Testis (tissue), 2 donors: ENCODE measurements at regions not wholly inside any gene's neighbourhood (a gene's known extent, or its start where the extent isn't known, plus 50 kb on each side); places are given as distances from the start of the nearest gene placed in this dataset.
"Not testable (repeated sequence)": the region's sequence is repeated elsewhere in the genome, so short reads cannot be mapped to it uniquely, and the experiment has no call there.

Experiments used
- DNase-seq: peaks from one replicate; pipeline ENCODE4 v3.0.0-alpha.2; 2019
- H3K27ac ChIP-seq, 2 donors: fragments of 200-600 bp; sonication (generic); one replicate each; pipeline ENCODE4 v1.5.1; 2019
- H3K27me3 ChIP-seq: fragments of 200-600 bp; sonication (generic); one replicate; pipeline ENCODE4 v1.5.1; 2019
- H3K36me3 ChIP-seq: fragments of 200-600 bp; sonication (generic); one replicate; pipeline ENCODE4 v1.5.1; 2017; ENCODE audit warnings: low read depth; ENCODE audit errors: missing control alignments
- H3K4me1 ChIP-seq: fragments of 200-600 bp; sonication (generic); one replicate; pipeline ENCODE4 v1.5.1; 2019
- H3K4me3 ChIP-seq, 2 donors: fragments of 200-600 bp; sonication (generic); one replicate each; pipeline ENCODE4 v1.5.1; 2017 to 2019
- H3K9me3 ChIP-seq: fragments of 200-600 bp; sonication (generic); one replicate; pipeline ENCODE4 v1.5.1; 2017
- POLR2A ChIP-seq: fragments of 450-650 bp; IDR thresholded peaks from one replicate; pipeline ENCODE4 v1.6.1; 2017; ENCODE audit warnings: antibody characterized with exemption, mild to moderate bottlenecking, moderate library complexity
- WGBS, 2 donors: methylation state at CpG; one replicate each; pipeline ENCODE4 v1.1.5; 2018; 5-methylcytosine and 5-hydroxymethylcytosine counted together
- intact Hi-C: fragments of 100-400 bp; cut with DNase I; formaldehyde crosslinking; loops from one replicate; pipeline ENCODE4 v1.15.1; 2023; ENCODE audit warnings: low total_unique reads
- TF ChIP-seq, protein P1 (sequence below), 3 experiments: fragments of 450-650 bp in 2 of 3; fragments of 200-600 bp in 1 of 3; sonication (generic) in 1 of 3; IDR thresholded peaks; one replicate each; pipeline ENCODE4 v1.5.1; 2016 to 2019; ENCODE audit warnings: antibody characterized with exemption in 3 of 3, mild to moderate bottlenecking in 2 of 3, moderate library complexity in 1 of 3

DNA sequence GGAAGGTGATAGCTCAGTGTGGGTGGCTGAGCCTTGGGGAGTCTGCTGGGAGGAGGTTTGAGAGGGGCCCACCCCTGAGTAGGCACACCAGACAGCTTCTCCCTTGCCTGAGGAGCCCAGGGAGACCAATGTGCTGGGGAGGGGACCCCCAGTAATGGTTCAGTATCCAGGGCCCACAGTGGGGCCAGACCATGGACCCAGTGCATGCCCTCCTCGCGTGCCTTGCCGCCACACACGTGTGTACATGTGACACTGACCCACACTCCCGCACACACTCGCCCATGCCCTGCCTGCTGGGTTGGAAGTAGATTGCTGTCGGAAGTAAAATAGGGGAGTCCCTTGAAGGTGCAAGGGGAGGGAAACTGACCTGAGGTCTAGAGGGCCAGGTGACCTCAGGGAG lies 184.3 kb downstream of the TBC1D2B start:
- H3K27me3 ChIP-seq, intact Hi-C loops, DNase-seq, H3K4me1 ChIP-seq, H3K9me3 ChIP-seq, H3K4me3 ChIP-seq, H3K27ac ChIP-seq, H3K36me3 ChIP-seq: not testable (repeated sequence)
- WGBS, 2 donors = 95 to 100% methylated on average over 7 of the region's 7 CpGs

GRCh38 chr15:77892335-77892734 lies 185.2 kb downstream of the TBC1D2B start:
- H3K9me3 ChIP-seq = no peaks in the 10 kb centered on the region
- WGBS, 2 donors = 75 to 83% methylated on average over 3 of the region's 3 CpGs
- H3K4me1 ChIP-seq = no peaks in the 10 kb centered on the region
- intact Hi-C loops = no loop called here
- no peak overlapping the region for H3K27ac ChIP-seq
- H3K36me3 ChIP-seq = no peaks in the 10 kb centered on the region
- DNase-seq = no peak
- TF ChIP-seq, protein P1, sequence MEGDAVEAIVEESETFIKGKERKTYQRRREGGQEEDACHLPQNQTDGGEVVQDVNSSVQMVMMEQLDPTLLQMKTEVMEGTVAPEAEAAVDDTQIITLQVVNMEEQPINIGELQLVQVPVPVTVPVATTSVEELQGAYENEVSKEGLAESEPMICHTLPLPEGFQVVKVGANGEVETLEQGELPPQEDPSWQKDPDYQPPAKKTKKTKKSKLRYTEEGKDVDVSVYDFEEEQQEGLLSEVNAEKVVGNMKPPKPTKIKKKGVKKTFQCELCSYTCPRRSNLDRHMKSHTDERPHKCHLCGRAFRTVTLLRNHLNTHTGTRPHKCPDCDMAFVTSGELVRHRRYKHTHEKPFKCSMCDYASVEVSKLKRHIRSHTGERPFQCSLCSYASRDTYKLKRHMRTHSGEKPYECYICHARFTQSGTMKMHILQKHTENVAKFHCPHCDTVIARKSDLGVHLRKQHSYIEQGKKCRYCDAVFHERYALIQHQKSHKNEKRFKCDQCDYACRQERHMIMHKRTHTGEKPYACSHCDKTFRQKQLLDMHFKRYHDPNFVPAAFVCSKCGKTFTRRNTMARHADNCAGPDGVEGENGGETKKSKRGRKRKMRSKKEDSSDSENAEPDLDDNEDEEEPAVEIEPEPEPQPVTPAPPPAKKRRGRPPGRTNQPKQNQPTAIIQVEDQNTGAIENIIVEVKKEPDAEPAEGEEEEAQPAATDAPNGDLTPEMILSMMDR (IDR thresholded peaks at IDR 0.05) = no peak
- no peak for TF ChIP-seq POLR2A
- no peak overlapping the region for H3K4me3 ChIP-seq
- H3K27me3 ChIP-seq = no peaks in the 10 kb centered on the region

DNA sequence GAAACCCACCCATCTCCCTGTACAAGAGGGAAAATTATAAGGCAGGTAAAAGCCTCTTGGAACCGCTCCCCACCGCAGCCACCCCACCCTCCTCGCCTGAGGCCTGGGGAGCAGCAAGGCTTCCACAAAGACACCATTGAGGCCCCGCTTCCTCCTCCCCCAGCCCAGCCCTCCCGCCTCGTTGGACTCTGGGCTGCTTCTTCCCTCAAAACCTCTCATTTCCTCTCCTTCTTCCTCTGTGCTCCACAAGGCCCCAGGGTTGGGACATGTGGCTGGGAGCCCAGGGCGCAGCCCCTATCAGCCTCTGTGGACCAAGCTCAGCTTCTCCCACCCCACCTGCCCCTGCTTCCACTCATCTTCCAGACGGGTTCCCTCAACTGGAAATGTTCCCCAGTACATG lies 185.6 kb downstream of the TBC1D2B start:
- 79 to 82% methylated on average over 8 of the region's 8 CpGs for WGBS, 2 donors
- not testable (repeated sequence) for DNase-seq

GRCh38 chr15:77890911-77891801 lies 186.4 kb downstream of the TBC1D2B start:
- H3K9me3 ChIP-seq, intact Hi-C loops, H3K27ac ChIP-seq, H3K4me1 ChIP-seq, H3K36me3 ChIP-seq, DNase-seq, H3K4me3 ChIP-seq, H3K27me3 ChIP-seq: not testable (repeated sequence)
- 8 to 40% methylated on average over 2 to 12 of the region's 20 CpGs for WGBS, 2 donors

More for the DNA sequence above, 185.6 kb downstream of the TBC1D2B start:
- H3K27ac ChIP-seq, H3K36me3 ChIP-seq, H3K4me3 ChIP-seq, H3K27me3 ChIP-seq, intact Hi-C loops, H3K9me3 ChIP-seq, H3K4me1 ChIP-seq: not testable (repeated sequence)

- H3K36me3 ChIP-seq, H3K27me3 ChIP-seq, H3K9me3 ChIP-seq, H3K4me1 ChIP-seq, H3K27ac ChIP-seq, H3K4me3 ChIP-seq, DNase-seq, intact Hi-C loops: not testable (repeated sequence)
- 82 to 89% methylated on average over 12 to 15 of the region's 15 CpGs for WGBS, 2 donors
Observed at GRCh38 chr15:77889828-77890725, 187.4 kb downstream of the TBC1D2B start.

- WGBS, 2 donors = 75 to 84% methylated on average over 16 to 17 of the region's 17 CpGs
- intact Hi-C loops = no loop called here
- H3K27me3 ChIP-seq = no peaks in the 10 kb centered on the region
- H3K27ac ChIP-seq = no peak overlapping the region
- H3K4me1 ChIP-seq = no peaks in the 10 kb centered on the region
- DNase-seq = no peak
- H3K9me3 ChIP-seq = no peaks in the 10 kb centered on the region
- H3K36me3 ChIP-seq = no peaks in the 10 kb centered on the region
- TF ChIP-seq POLR2A = no peak
- TF ChIP-seq, protein P1 (IDR thresholded peaks at IDR 0.05) = no peak
- no peak overlapping the region for H3K4me3 ChIP-seq
Observed at GRCh38 chr15:77889009-77889806, 188.3 kb downstream of the TBC1D2B start.

GRCh38 chr15:77887563-77888429 lies 189.7 kb downstream of the TBC1D2B start:
- H3K9me3 ChIP-seq, H3K4me3 ChIP-seq, H3K4me1 ChIP-seq, DNase-seq, intact Hi-C loops, H3K27me3 ChIP-seq, H3K27ac ChIP-seq, H3K36me3 ChIP-seq: not testable (repeated sequence)
- WGBS, 2 donors = 65% methylated on average over 8 of the region's 16 CpGs; no CpG with 5 or more reads in 1 of the 2 donors
